MM.1S (cell line): ENCODE measurements at regions not wholly inside any gene's neighbourhood (a gene's known extent, or its start where the extent isn't known, plus 50 kb on each side); places are given as distances from the start of the nearest gene placed in this dataset.

ENCODE experiments used
- CTCF ChIP-seq: fragments of 300-600 bp; sonication (generic); IDR thresholded peaks from 2 replicates; pipeline ENCODE4 v1.5.1; 2016; ENCODE audit warnings: antibody characterized with exemption, low read length, mixed read lengths
- EZH2 ChIP-seq: fragments of 300-600 bp; sonication (generic); optimal IDR thresholded peaks from 2 replicates; pipeline ENCODE3; 2017; ENCODE audit warnings: low read depth, mild to moderate bottlenecking, antibody characterized with exemption, low read length, mixed read lengths
- EZH2phosphoT487 ChIP-seq: fragments of 300-600 bp; sonication (generic); IDR thresholded peaks from 2 replicates; pipeline ENCODE4 v1.6.1; 2018; ENCODE audit warnings: antibody characterized with exemption, low read length

GRCh38 chr2:105683011-105683492, 61.7 kb upstream of the NCK2 start:
- TF ChIP-seq EZH2 = no peak
- TF ChIP-seq CTCF = no peak
- no peak for TF ChIP-seq EZH2phosphoT487
